ENCODE measurements at regions not wholly inside any gene's neighbourhood (a gene's known extent, or its start where the extent isn't known, plus 50 kb on each side); places are given as distances from the start of the nearest gene placed in this dataset.

DNA sequence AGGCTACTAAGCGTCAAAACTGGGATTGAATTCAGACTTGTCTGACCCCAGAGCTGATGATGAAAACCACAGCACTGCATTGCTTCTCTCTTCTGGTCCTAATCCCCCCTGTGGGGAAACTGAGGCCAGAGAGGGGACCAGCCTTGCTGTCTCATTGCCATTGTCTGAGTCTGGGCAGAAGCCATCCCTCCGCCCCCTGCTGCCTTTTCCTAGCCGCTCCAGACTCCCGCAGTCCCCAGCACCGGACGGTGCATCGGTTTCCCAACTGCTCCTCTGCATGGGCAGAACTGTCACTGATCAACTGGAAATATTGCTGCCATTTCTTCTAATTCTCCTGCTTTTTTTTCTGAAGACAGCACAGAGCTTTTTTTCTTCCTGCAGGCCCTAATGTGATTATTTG is 157.4 kb downstream of the ACTL8 start:
- TF ChIP-seq, protein P1, sequence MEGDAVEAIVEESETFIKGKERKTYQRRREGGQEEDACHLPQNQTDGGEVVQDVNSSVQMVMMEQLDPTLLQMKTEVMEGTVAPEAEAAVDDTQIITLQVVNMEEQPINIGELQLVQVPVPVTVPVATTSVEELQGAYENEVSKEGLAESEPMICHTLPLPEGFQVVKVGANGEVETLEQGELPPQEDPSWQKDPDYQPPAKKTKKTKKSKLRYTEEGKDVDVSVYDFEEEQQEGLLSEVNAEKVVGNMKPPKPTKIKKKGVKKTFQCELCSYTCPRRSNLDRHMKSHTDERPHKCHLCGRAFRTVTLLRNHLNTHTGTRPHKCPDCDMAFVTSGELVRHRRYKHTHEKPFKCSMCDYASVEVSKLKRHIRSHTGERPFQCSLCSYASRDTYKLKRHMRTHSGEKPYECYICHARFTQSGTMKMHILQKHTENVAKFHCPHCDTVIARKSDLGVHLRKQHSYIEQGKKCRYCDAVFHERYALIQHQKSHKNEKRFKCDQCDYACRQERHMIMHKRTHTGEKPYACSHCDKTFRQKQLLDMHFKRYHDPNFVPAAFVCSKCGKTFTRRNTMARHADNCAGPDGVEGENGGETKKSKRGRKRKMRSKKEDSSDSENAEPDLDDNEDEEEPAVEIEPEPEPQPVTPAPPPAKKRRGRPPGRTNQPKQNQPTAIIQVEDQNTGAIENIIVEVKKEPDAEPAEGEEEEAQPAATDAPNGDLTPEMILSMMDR (IDR thresholded peaks at IDR 0.05): no peak
- no peak for TF ChIP-seq POLR2A (IDR thresholded peaks at IDR 0.05)
